ENCODE measurements at regions not wholly inside any gene's neighbourhood (a gene's known extent, or its start where the extent isn't known, plus 50 kb on each side); places are given as distances from the start of the nearest gene placed in this dataset.
"Not testable (repeated sequence)": the region's sequence is repeated elsewhere in the genome, so short reads cannot be mapped to it uniquely, and the experiment has no call there.

GRCh38 chr2:111256628-111257027 is 135.9 kb downstream of the BCL2L11 start:
- not testable (repeated sequence) for TF ChIP-seq CTCF (IDR thresholded peaks at IDR 0.05; ENCODE audit: low read depth, low read length); POLR2A (IDR thresholded peaks at IDR 0.05; ENCODE audit: extremely low read depth, insufficient read length); MYC (IDR thresholded peaks at IDR 0.05; ENCODE audit: low read depth, low read length)
